Activated CD8-positive, alpha-beta T cell treated with anti-CD3 and anti-CD28 coated beads for 36 hours (primary cell): ENCODE measurements at regions not wholly inside any gene's neighbourhood (a gene's known extent, or its start where the extent isn't known, plus 50 kb on each side); places are given as distances from the start of the nearest gene placed in this dataset.

Source experiments
- ATAC-seq: fragments of 200-7000 bp; cut with Tn5 transposase; one replicate; pipeline ENCODE4 v1.10.0; 2021; ENCODE audit warnings: mild to moderate bottlenecking, moderate library complexity
- CTCF ChIA-PET: fragments of 350-600 bp; sonication (Branson Sonifier 250); formaldehyde crosslinking; loops from one replicate; lab custom pipeline; 2021; ENCODE audit warnings: antibody characterized with exemption; lab: Charles Lee
- POLR2A ChIA-PET: fragments of 350-600 bp; sonication (Branson Sonifier 250); formaldehyde crosslinking; loops from one replicate; lab custom pipeline; 2021; ENCODE audit warnings: antibody characterized with exemption; lab: Charles Lee
- DNase-seq: peaks from one replicate; pipeline ENCODE4 v3.0.0-alpha.2; 2020
- H3K27ac Mint-ChIP-seq: one replicate; pipeline ENCODE4 v1.8.0; 2021; ENCODE audit warnings: mild to moderate bottlenecking, mixed read lengths
- H3K27me3 Mint-ChIP-seq: one replicate; pipeline ENCODE4 v1.8.0; 2021; ENCODE audit warnings: mixed read lengths
- H3K36me3 Mint-ChIP-seq: one replicate; pipeline ENCODE4 v1.8.0; 2021; ENCODE audit warnings: low read depth, mixed read lengths
- H3K4me1 Mint-ChIP-seq: one replicate; pipeline ENCODE4 v1.8.0; 2021; ENCODE audit warnings: low read depth, mixed read lengths
- H3K4me3 Mint-ChIP-seq: one replicate; pipeline ENCODE4 v1.8.0; 2021; ENCODE audit warnings: mild to moderate bottlenecking, moderate library complexity, mixed read lengths
- H3K9me3 Mint-ChIP-seq: one replicate; pipeline ENCODE4 v1.8.0; 2021; ENCODE audit warnings: mixed read lengths
- intact Hi-C: fragments of 100-400 bp; cut with micrococcal nuclease; formaldehyde crosslinking; loops from one replicate; pipeline ENCODE4 v1.10.0; 2022
- TF ChIP-seq, protein P1 (sequence below): fragments of 200-600 bp; IDR thresholded peaks from one replicate; pipeline ENCODE4 v1.8.0; 2022; ENCODE audit warnings: antibody characterized with exemption, mild to moderate bottlenecking

DNA sequence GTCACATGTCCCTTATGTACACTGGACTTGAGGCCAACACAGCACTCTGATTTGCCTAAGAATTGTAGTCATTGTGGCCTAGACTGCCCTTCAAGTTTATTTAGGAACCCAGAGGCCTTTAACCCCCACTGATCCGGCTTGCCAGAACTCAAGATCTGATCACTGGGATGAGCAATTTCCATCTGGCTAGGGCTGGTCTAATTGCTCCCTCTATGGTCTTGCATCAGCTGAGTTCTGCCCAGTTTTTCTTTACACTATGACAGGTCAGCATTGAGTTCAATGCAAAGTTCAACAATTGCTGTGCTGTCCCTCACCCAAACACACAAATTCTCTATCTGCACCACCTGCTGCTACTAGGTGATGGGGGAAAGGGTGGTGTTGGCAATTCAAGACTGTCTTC lies 146.9 kb upstream of the MDGA2 start:
- Mint-ChIP-seq H3K27me3 (no peaks in the 10 kb centered on the region), H3K4me3 (no peak overlapping the region), H3K4me1 (no peaks in the 10 kb centered on the region), H3K36me3 (no peaks in the 10 kb centered on the region), H3K9me3 (peaks cover 3% of the 10 kb centered on the region), H3K27ac (no peak overlapping the region)
- ChIA-PET POLR2A (no interaction called here), CTCF (no interaction called here)
- no peak for DNase-seq
- ATAC-seq, result no peak
- TF ChIP-seq, protein P1, sequence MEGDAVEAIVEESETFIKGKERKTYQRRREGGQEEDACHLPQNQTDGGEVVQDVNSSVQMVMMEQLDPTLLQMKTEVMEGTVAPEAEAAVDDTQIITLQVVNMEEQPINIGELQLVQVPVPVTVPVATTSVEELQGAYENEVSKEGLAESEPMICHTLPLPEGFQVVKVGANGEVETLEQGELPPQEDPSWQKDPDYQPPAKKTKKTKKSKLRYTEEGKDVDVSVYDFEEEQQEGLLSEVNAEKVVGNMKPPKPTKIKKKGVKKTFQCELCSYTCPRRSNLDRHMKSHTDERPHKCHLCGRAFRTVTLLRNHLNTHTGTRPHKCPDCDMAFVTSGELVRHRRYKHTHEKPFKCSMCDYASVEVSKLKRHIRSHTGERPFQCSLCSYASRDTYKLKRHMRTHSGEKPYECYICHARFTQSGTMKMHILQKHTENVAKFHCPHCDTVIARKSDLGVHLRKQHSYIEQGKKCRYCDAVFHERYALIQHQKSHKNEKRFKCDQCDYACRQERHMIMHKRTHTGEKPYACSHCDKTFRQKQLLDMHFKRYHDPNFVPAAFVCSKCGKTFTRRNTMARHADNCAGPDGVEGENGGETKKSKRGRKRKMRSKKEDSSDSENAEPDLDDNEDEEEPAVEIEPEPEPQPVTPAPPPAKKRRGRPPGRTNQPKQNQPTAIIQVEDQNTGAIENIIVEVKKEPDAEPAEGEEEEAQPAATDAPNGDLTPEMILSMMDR, result no peak
- intact Hi-C loops, result no loop called here

DNA sequence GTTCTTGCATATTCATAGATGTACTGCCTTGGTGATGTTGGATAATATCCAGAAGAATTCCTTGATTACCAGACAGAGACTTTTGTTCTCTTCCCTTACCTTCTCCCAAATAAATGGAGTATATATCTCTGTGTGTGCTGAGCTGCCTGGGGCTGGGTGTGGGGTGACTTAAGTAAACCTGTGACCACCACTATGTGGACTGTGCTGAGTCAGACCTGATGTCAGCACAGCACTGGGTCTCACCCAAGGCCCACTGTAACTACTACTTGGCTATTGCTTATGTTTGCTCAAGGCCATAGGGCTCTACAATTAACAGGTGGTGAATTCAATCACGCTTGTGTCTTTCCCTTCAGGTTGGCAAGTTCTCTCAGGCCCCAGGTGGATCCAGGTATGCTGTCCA lies 145.7 kb upstream of the MDGA2 start:
- ATAC-seq (no peak), DNase-seq (no peak)
- Mint-ChIP-seq H3K4me3 (no peak overlapping the region), H3K27me3 (no peaks in the 10 kb centered on the region), H3K9me3 (peaks cover 7% of the 10 kb centered on the region), H3K4me1 (no peaks in the 10 kb centered on the region), H3K27ac (no peak overlapping the region), H3K36me3 (no peaks in the 10 kb centered on the region)
- POLR2A ChIA-PET, result no interaction called here
- intact Hi-C loops, result no loop called here
- CTCF ChIA-PET, result no interaction called here
- TF ChIP-seq, protein P1, result no peak

DNA sequence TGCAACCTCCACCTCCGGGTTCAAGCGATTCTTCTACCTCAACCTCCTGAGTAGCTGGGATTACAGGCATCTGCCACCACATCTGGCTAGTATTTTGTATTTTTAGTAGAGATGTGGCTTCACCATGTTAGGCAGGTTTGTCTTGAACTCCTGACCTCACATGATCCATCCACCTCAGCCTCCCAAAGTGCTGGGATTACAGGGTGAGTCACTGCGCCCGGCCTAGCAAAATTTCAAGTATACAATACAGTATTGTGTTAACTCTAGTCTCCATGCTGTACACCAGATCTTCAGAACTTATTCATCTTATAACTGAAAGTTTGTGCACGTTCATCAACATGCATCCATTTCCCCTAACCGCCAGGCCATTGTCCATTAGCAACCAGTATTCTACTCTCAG lies 115.1 kb upstream of the MDGA2 start:
- POLR2A ChIA-PET, result no interaction called here
- TF ChIP-seq, protein P1, result no peak
- intact Hi-C loops, result no loop called here
- no peaks in the 10 kb centered on the region for H3K4me1 Mint-ChIP-seq
- H3K27me3 Mint-ChIP-seq, result no peaks in the 10 kb centered on the region
- peaks cover 4% of the 10 kb centered on the region for H3K9me3 Mint-ChIP-seq
- no peak overlapping the region for H3K4me3 Mint-ChIP-seq
- DNase-seq (no peak), ATAC-seq (no peak)
- CTCF ChIA-PET, result no interaction called here
- H3K27ac Mint-ChIP-seq, result no peak overlapping the region
- no peaks in the 10 kb centered on the region for H3K36me3 Mint-ChIP-seq

DNA sequence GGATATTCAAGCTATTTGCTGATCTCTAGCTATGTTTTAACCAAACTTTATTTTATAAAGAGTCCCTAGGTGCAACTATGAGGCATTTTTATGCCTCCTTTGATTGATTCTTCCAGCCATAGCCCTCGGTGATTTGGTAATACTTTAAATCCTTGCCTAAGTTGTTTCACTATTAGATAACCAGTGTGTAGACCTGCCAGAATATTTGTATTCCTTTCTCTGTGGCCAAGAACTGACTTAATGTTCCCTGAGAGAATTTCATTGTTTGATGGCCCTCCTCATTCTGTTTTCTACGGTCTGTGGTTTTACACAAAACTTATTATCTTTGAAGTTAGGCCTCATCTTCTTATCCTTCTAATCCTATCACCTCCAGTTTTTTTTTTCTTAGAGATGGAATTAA lies 109.7 kb upstream of the MDGA2 start:
- ChIA-PET CTCF (no interaction called here), POLR2A (no interaction called here)
- no peak for DNase-seq
- Mint-ChIP-seq H3K36me3 (no peaks in the 10 kb centered on the region), H3K4me3 (no peak overlapping the region), H3K9me3 (no peaks in the 10 kb centered on the region), H3K27ac (no peak overlapping the region), H3K4me1 (no peaks in the 10 kb centered on the region), H3K27me3 (no peaks in the 10 kb centered on the region)
- intact Hi-C loops, result no loop called here
- no peak for ATAC-seq
- TF ChIP-seq, protein P1, result no peak

DNA sequence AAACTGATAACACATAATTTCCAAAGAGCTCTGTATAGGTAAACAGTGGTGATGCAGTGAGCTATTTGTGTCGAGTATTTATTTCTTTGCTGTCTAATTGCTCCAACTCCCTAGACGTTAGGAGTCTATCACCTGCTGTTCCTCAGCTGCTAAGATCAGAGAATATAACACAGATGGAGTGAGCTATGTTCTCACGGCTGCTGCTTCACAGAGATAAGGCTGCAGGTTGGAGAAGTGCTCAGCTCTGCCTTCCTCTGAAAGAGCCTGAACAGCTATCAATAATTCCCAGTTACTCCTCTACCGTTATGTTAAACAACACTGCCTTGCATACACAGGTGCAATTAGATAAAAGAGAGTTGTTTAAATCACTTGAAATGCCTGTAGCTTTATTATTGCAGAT lies 103.2 kb upstream of the MDGA2 start:
- DNase-seq (no peak), ATAC-seq (no peak)
- TF ChIP-seq, protein P1, result no peak
- H3K4me3 Mint-ChIP-seq, result no peak overlapping the region
- POLR2A ChIA-PET, result no interaction called here
- H3K27ac Mint-ChIP-seq, result no peak overlapping the region
- H3K9me3 Mint-ChIP-seq, result peaks cover 3% of the 10 kb centered on the region
- H3K4me1 Mint-ChIP-seq, result no peaks in the 10 kb centered on the region
- H3K36me3 Mint-ChIP-seq, result no peaks in the 10 kb centered on the region
- H3K27me3 Mint-ChIP-seq, result no peaks in the 10 kb centered on the region
- intact Hi-C loops, result no loop called here
- CTCF ChIA-PET, result no interaction called here
